ENCODE measurements at regions not wholly inside any gene's neighbourhood (a gene's known extent, or its start where the extent isn't known, plus 50 kb on each side); places are given as distances from the start of the nearest gene placed in this dataset.

DNA sequence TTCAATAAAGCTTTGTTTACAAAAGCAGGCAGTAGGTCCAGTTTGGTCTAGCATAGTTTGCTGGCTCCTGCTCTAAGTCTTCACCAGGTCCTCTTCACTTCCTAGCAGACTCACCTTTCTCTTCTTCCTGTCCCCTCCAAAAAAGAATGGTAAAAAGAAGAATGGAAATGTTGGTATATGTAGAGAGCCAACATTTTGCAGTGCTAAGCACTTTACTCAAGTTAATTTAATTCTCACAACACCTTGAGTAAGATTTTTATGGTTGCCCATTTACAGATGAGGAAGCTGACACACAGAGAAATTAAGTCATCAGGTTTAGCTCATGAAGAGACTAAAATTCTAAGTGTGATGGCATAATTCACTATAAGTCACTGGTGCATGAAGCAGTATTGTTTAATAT is 230.1 kb upstream of the PRICKLE2 start:
- TF ChIP-seq CTCF (IDR thresholded peaks at IDR 0.05; ENCODE audit: low read depth, low read length), result no peak
- TF ChIP-seq MAX (IDR thresholded peaks at IDR 0.05; ENCODE audit: low read depth, low read length), result no peak
